PFSK-1 (cell line): ENCODE measurements at regions not wholly inside any gene's neighbourhood (a gene's known extent, or its start where the extent isn't known, plus 50 kb on each side); places are given as distances from the start of the nearest gene placed in this dataset.

Source experiments
- FOXP2 ChIP-seq: optimal IDR thresholded peaks from 2 replicates; pipeline ENCODE3; 2011; ENCODE audit warnings: borderline replicate concordance, control low read depth, inconsistent platforms; ENCODE audit not compliant: insufficient read depth; ENCODE audit errors: extremely low read length, extremely low read depth
- POLR2AphosphoS5 ChIP-seq: IDR thresholded peaks from 2 replicates; pipeline ENCODE4 v1.6.1; 2012; ENCODE audit warnings: low read depth, mild to moderate bottlenecking, control low read depth, low read length, moderate library complexity
- REST ChIP-seq, 2 experiments: IDR thresholded peaks; 2 replicates each; pipeline versions ENCODE4 v1.6.1 to v1.8.0; 2011 to 2012; ENCODE audit warnings: low read depth in 2 of 2, low read length in 2 of 2, control low read depth in 1 of 2, inconsistent platforms in 1 of 2, mild to moderate bottlenecking in 1 of 2, moderate library complexity in 1 of 2; ENCODE audit not compliant: insufficient read depth in 1 of 2
- SIN3A ChIP-seq: IDR thresholded peaks from 2 replicates; pipeline ENCODE4 v1.6.1; 2012; ENCODE audit warnings: mild to moderate bottlenecking, low read length, moderate library complexity, borderline replicate concordance; ENCODE audit not compliant: insufficient read depth
- TAF1 ChIP-seq: IDR thresholded peaks from 2 replicates; pipeline ENCODE4 v1.6.1; 2012; ENCODE audit warnings: low read length, control low read depth, borderline replicate concordance; ENCODE audit not compliant: insufficient read depth

GRCh38 chr2:118723394-118723793, 124.1 kb downstream of the EN1 start:
- TF ChIP-seq TAF1 (no peak), FOXP2 (no peak), REST (IDR thresholded peaks at IDR 0.05; ENCODE audit: insufficient read depth in 1 of 2, low read depth in 2 of 2, low read length in 2 of 2) (no peak), SIN3A (no peak), POLR2AphosphoS5 (no peak)

DNA sequence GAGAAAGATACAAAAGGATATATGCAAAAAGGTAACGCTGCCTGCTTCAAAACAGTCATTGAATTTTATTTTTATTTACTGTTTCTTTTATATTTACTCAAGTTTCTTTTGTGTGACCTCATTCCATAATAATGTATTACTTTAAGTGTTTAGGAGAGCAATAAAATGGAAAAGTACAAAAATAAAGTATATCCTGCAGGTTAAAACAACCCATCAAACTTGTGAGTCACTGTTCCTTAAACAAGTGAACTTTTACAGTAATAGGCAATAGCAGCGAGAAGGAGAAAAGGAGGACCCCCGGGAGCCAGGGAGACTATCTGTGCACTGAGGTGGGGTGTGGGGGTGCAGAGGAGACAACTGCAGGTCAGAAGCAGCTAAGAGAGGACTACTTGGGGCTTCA, 124.5 kb downstream of the EN1 start:
- TF ChIP-seq POLR2AphosphoS5: no peak
- TF ChIP-seq TAF1: no peak
- no peak for TF ChIP-seq SIN3A
- no peak for TF ChIP-seq FOXP2
- no peak for TF ChIP-seq REST (IDR thresholded peaks at IDR 0.05; ENCODE audit: insufficient read depth in 1 of 2, low read depth in 2 of 2, low read length in 2 of 2)

DNA sequence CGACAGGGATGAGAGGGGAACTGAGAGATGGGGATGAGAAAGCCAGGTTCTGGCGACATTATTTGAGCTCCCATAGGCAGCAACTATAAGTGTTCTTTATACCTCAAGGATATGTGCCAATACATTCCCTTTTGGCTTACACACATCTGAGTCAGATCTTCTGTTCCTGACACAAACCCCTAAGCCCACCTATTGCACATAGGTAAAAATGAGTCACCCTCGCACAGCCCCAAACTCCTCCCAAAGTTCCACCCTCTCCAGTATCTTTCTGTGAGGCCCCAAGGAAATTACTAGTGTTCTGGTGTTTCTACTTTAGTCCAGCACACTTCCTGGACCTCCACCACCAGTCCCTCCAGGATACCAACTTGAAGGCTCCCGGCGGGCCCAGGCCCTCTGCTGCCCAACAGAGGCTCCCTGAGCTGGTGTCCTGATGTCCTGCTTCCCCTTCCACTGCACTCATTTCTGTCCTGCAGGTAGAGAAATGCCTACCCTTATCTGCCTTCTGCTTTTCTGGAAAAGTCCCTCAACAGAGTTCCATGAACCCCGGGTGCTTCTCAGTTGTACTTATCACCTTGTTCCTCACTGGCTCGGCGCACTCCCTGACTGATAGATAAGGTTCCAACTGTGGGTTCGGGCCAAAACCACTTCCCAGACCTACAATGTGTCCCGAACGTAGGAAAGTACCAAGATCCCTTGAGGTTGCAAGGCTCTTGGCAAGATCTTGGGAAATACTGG, 125.5 kb downstream of the EN1 start:
- TF ChIP-seq TAF1: no peak
- no peak for TF ChIP-seq POLR2AphosphoS5
- TF ChIP-seq FOXP2: no peak
- TF ChIP-seq REST (IDR thresholded peaks at IDR 0.05; ENCODE audit: insufficient read depth in 1 of 2, low read depth in 2 of 2, low read length in 2 of 2): no peak
- TF ChIP-seq SIN3A: no peak

DNA sequence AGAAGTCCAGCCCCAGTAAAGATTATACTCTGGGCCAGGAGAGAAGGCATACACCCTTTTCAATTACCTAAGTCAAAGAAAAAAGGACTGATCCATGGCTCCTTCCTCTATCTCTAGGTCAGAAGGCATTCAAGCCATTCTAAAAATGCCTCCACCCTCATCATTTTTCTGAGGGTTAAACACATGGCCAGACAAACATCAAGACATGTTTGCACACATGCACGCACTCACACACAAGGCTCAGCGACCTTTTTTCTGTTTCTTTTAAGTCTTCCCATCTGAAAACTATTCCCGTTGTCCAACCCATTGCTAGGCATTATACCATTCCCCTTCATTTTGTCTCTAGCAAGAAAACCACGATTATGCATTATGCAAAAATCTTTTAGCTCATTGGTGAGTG, 126.6 kb downstream of the EN1 start:
- TF ChIP-seq SIN3A: no peak
- TF ChIP-seq FOXP2: no peak
- TF ChIP-seq POLR2AphosphoS5: no peak
- TF ChIP-seq REST (IDR thresholded peaks at IDR 0.05; ENCODE audit: insufficient read depth in 1 of 2, low read depth in 2 of 2, low read length in 2 of 2): no peak
- TF ChIP-seq TAF1: no peak

GRCh38 chr2:118718921-118719320, 128.5 kb downstream of the EN1 start:
- no peak for TF ChIP-seq TAF1
- no peak for TF ChIP-seq POLR2AphosphoS5
- no peak for TF ChIP-seq FOXP2
- TF ChIP-seq SIN3A: no peak
- no peak for TF ChIP-seq REST (IDR thresholded peaks at IDR 0.05; ENCODE audit: insufficient read depth in 1 of 2, low read depth in 2 of 2, low read length in 2 of 2)
